ENCODE measurements at regions not wholly inside any gene's neighbourhood (a gene's known extent, or its start where the extent isn't known, plus 50 kb on each side); places are given as distances from the start of the nearest gene placed in this dataset.
"Not testable (repeated sequence)": the region's sequence is repeated elsewhere in the genome, so short reads cannot be mapped to it uniquely, and the experiment has no call there.

DNA sequence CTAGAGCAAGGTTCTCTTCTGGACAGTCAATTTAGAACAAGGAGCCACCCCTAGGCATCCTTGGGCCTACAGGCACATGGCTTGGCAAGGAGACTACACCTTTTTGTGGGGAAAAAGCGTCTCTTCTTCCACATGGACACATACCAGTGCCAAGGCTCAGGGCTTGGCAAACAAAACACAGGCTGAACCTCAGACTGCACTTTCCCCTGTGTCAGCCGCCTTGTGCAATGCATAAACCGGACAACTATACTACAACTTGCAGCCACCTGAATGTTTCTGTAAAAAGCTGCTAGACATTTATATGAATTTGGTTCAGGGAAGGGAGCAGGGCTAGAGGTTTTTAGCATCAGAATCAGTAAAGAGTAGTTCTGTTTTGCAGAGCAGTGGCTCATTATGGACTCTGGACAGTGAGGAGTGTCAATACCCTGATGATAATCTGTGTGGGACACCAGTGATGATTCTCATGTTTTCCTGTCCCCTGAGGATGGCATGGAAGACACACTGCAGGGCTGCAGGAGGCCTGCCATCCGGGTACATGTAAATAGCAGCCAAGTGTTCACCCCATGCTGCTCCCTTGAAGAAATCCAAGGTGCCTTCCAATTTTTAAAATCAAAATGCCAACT lies 118.9 kb downstream of the GATA3 start:
- TF ChIP-seq, protein P1, sequence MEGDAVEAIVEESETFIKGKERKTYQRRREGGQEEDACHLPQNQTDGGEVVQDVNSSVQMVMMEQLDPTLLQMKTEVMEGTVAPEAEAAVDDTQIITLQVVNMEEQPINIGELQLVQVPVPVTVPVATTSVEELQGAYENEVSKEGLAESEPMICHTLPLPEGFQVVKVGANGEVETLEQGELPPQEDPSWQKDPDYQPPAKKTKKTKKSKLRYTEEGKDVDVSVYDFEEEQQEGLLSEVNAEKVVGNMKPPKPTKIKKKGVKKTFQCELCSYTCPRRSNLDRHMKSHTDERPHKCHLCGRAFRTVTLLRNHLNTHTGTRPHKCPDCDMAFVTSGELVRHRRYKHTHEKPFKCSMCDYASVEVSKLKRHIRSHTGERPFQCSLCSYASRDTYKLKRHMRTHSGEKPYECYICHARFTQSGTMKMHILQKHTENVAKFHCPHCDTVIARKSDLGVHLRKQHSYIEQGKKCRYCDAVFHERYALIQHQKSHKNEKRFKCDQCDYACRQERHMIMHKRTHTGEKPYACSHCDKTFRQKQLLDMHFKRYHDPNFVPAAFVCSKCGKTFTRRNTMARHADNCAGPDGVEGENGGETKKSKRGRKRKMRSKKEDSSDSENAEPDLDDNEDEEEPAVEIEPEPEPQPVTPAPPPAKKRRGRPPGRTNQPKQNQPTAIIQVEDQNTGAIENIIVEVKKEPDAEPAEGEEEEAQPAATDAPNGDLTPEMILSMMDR (IDR thresholded peaks at IDR 0.05) = no peak
- TF ChIP-seq EP300 (IDR thresholded peaks at IDR 0.05) = no peak
- no peak for TF ChIP-seq POLR2A (IDR thresholded peaks at IDR 0.05)

DNA sequence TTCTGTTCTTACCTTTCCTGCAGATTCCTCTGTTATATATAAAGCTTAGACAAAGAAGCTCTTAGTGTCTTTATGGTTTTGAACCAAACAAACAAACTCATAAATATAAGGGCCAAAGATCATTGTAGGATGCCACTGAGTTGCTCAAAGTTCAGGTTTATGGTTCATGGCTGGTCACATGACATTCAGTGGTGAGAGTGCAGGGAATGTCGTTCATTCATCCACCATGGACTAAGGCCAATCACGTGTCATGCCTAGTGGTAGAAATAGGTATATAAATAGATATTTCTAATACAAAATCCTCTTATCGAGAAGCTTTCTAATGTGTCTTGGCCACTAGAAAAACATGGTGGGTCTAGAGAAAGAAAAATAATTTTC lies 119.4 kb downstream of the GATA3 start:
- H3K9me3 ChIP-seq = no peaks in the 10 kb centered on the region
- no peak overlapping the region for H3K27ac ChIP-seq
- no peaks in the 10 kb centered on the region for H3K27me3 ChIP-seq
- intact Hi-C loops (cut with DNase I) = no loop called here
- WGBS, 3 donors = 72 to 78% (median 75%) methylated on average over 3 of the region's 3 CpGs
- TF ChIP-seq POLR2A (IDR thresholded peaks at IDR 0.05) = no peak
- TF ChIP-seq EP300 (IDR thresholded peaks at IDR 0.05) = no peak
- TF ChIP-seq, protein P1 (IDR thresholded peaks at IDR 0.05) = no peak
- H3K4me3 ChIP-seq = no peak overlapping the region
- no peaks in the 10 kb centered on the region for H3K36me3 ChIP-seq
- no peaks in the 10 kb centered on the region for H3K4me1 ChIP-seq (ENCODE audit: insufficient read depth)
- no peak for DNase-seq

More for the DNA sequence above, 118.9 kb downstream of the GATA3 start:
- intact Hi-C loops (cut with DNase I) = no loop called here
- no peak overlapping the region for H3K4me3 ChIP-seq
- no peaks in the 10 kb centered on the region for H3K36me3 ChIP-seq
- no peak for DNase-seq
- 83 to 88% (median 87%) methylated on average over 4 of the region's 4 CpGs for WGBS, 3 donors
- H3K27ac ChIP-seq = no peak overlapping the region
- H3K4me1 ChIP-seq (ENCODE audit: insufficient read depth) = no peaks in the 10 kb centered on the region
- H3K9me3 ChIP-seq = no peaks in the 10 kb centered on the region
- H3K27me3 ChIP-seq = no peaks in the 10 kb centered on the region

DNA sequence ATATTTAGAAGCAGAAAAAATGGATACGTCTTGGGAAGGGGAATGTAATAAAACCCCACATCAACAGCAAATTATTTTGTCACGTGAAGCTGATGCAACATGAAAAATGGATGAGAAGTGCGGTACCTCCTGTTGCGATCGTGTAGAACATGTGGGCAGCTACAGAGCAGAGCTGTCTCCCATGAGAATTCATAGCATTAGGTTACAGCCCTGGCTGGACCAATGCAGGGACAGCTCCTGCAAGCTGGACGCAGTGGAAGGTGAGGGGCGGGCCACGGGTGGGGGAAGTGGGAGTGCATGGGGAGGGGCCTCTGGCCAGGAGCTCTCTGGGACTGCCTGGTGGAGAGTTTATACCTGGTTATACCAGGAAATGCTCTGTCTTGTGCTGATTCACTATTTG lies 120.3 kb downstream of the GATA3 start:
- H3K4me1 ChIP-seq (ENCODE audit: insufficient read depth) = no peaks in the 10 kb centered on the region
- H3K27ac ChIP-seq = no peak overlapping the region
- H3K4me3 ChIP-seq = no peak overlapping the region
- no peaks in the 10 kb centered on the region for H3K36me3 ChIP-seq
- 11 to 26% (median 19%) methylated on average over 8 of the region's 8 CpGs for WGBS, 3 donors
- intact Hi-C loops (cut with DNase I) = no loop called here
- no peaks in the 10 kb centered on the region for H3K27me3 ChIP-seq
- no peaks in the 10 kb centered on the region for H3K9me3 ChIP-seq
- no peak for DNase-seq
- TF ChIP-seq, protein P1 (IDR thresholded peaks at IDR 0.05) = no peak
- no peak for TF ChIP-seq POLR2A (IDR thresholded peaks at IDR 0.05)
- no peak for TF ChIP-seq EP300 (IDR thresholded peaks at IDR 0.05)

DNA sequence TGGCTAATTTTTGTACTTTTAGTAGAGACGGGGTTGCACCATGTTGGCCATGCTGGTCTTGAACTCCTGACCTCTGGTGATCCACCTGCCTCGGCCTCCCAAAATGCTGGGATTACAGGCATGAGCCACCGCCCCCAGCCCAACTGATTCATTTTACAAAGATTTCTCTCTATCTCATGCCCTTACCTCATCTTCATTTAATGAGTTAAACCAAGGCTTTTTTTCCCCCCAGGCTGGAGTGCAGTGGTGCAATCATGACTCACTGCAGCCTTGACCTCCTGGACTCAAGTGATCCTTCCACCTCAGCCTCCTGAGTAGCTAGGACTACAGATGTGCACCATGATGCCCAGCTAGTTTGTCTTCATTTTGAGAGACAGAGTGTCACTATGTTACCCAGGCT lies 123.0 kb downstream of the GATA3 start:
- H3K4me1 ChIP-seq (ENCODE audit: insufficient read depth); H3K27me3 ChIP-seq; intact Hi-C loops (cut with DNase I); H3K36me3 ChIP-seq; H3K4me3 ChIP-seq; H3K9me3 ChIP-seq; H3K27ac ChIP-seq; DNase-seq: not testable (repeated sequence)
- 62 to 87% (median 79%) methylated on average over 3 of the region's 3 CpGs for WGBS, 3 donors

DNA sequence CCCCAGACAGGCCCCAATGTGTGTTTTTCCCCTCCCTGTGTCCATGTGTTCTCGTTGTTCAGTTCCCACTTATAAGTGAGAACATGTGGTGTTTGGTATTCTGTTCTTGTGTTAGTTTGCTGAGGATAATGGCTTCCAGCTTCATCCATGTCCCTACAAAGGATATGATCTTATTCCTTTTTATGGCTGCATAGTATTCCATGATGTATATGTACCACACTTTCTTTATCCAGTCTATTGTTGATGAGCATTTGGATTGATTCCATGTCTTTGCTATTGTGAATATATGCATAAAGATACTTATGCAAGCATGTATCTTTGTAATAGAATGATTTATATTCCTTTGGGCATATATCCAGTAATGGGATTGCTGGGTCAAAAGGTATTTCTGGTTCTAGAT lies 125.3 kb downstream of the GATA3 start:
- H3K27me3 ChIP-seq; intact Hi-C loops (cut with DNase I): not testable (repeated sequence)
- WGBS, 3 donors = 80 to 88% (median 81%) methylated on average over 1 of the region's 1 CpG

More for the DNA sequence above, 125.3 kb downstream of the GATA3 start:
- not testable (repeated sequence) for DNase-seq; H3K4me1 ChIP-seq (ENCODE audit: insufficient read depth); H3K9me3 ChIP-seq; H3K4me3 ChIP-seq; H3K27ac ChIP-seq; H3K36me3 ChIP-seq
